A549 (cell line): ENCODE measurements at regions not wholly inside any gene's neighbourhood (a gene's known extent, or its start where the extent isn't known, plus 50 kb on each side); places are given as distances from the start of the nearest gene placed in this dataset.

Experiments used
- ATAC-seq, 2 experiments: fragments of 200-7000 bp in 1 of 2; fragments of >200 bp in 1 of 2; cut with Nextera tagmentation in 1 of 2; cut with Tn5 transposase in 1 of 2; 3 replicates each; pipeline versions ENCODE4 v1.8.0 to v1.9.1; 2018 to 2020; ENCODE audit warnings: mild to moderate bottlenecking in 1 of 2, moderate library complexity in 1 of 2
- CTCF ChIA-PET: fragments of 300-600 bp; sonication (Branson Sonifier 250); formaldehyde crosslinking; extraction: SDS; loops from one replicate; lab custom pipeline; 2021; ENCODE audit warnings: antibody characterized with exemption, inconsistent platforms; lab: Yijun Ruan, JAX
- POLR2A ChIA-PET: fragments of 350-600 bp; formaldehyde crosslinking; extraction: SDS; loops from one replicate; lab custom pipeline; 2021; ENCODE audit warnings: antibody characterized with exemption, inconsistent platforms; lab: Yijun Ruan, JAX
- DNase-seq, 2 experiments: peaks; one replicate each; pipeline versions ENCODE4 v3.0.0 to v3.0.0-alpha.2; 2011 to 2016; ENCODE audit warnings: low read depth in 1 of 2, low spot score in 1 of 2
- FAIRE-seq: peaks from 2 replicates; lab custom pipeline; 2011; peaks lifted over from hg19 to GRCh38; lab: Jason Lieb, UNC
- H3K27ac ChIP-seq, 2 experiments: fragments of >200 bp; sonication (Bioruptor Twin); formaldehyde crosslinking; 3 replicates each; pipeline ENCODE4 v1.5.1; 2016 to 2017
- H3K4me1 ChIP-seq: fragments of >200 bp; sonication (Bioruptor Twin); formaldehyde crosslinking; 3 replicates; pipeline ENCODE4 v1.6.1; 2016
- H3K4me2 ChIP-seq: fragments of >200 bp; sonication (Bioruptor Twin); formaldehyde crosslinking; 3 replicates; pipeline ENCODE4 v1.6.1; 2016
- H3K4me3 ChIP-seq: fragments of >200 bp; sonication (Bioruptor Twin); formaldehyde crosslinking; 3 replicates; pipeline ENCODE4 v1.5.1; 2016
- H3K9me3 ChIP-seq: fragments of >200 bp; sonication (Bioruptor Twin); formaldehyde crosslinking; 3 replicates; pipeline ENCODE4 v1.6.1; 2016
- BHLHE40 ChIP-seq: IDR thresholded peaks from 2 replicates; pipeline ENCODE4 v1.6.1; 2012; ENCODE audit warnings: low read depth, low read length, inconsistent platforms
- CBX2 ChIP-seq: fragments of 200-600 bp; sonication (generic); IDR thresholded peaks from 2 replicates; pipeline ENCODE4 v1.6.1; 2016; ENCODE audit warnings: low read depth, mild to moderate bottlenecking, borderline replicate concordance
- JUNB ChIP-seq: fragments of >200 bp; sonication (Bioruptor Twin); formaldehyde crosslinking; IDR thresholded peaks from 2 replicates; pipeline ENCODE4 v1.6.1; 2016
- NPAS2 ChIP-seq: fragments of 250-450 bp; sonication (Bioruptor Pico); IDR thresholded peaks from 2 replicates; pipeline ENCODE4 v1.8.0; 2022; ENCODE audit warnings: mild to moderate bottlenecking, moderate library complexity, borderline replicate concordance
- PHF8 ChIP-seq: fragments of 200-600 bp; sonication (generic); IDR thresholded peaks from 2 replicates; pipeline ENCODE4 v1.6.1; 2016; ENCODE audit warnings: low read depth, mild to moderate bottlenecking, antibody characterized with exemption, moderate library complexity, borderline replicate concordance
- POLR2A ChIP-seq: IDR thresholded peaks from 2 replicates; pipeline ENCODE4 v1.6.1; 2012; ENCODE audit warnings: mild to moderate bottlenecking, low read length
- RAD21 ChIP-seq, 2 experiments: fragments of >200 bp in 1 of 2; sonication (Bioruptor Twin) in 1 of 2; formaldehyde crosslinking in 1 of 2; IDR thresholded peaks in 1 of 2; conservative IDR thresholded peaks in 1 of 2; 2 replicates in 1 of 2; 3 replicates in 1 of 2; pipeline ENCODE4 v1.6.1; 2012 to 2018; ENCODE audit warnings: inconsistent platforms in 1 of 2
- RARB ChIP-seq: fragments of 250-450 bp; sonication (Bioruptor Pico); IDR thresholded peaks from 2 replicates; pipeline ENCODE4 v1.8.0; 2021; ENCODE audit warnings: mild to moderate bottlenecking, moderate library complexity
- RCOR1 ChIP-seq: fragments of 150-350 bp; IDR thresholded peaks from 2 replicates; pipeline ENCODE4 v1.6.1; 2014; ENCODE audit warnings: antibody characterized with exemption, low read length, low read depth
- SMC3 ChIP-seq: fragments of >200 bp; sonication (Bioruptor Twin); formaldehyde crosslinking; IDR thresholded peaks from 3 replicates; pipeline ENCODE4 v1.6.1; 2018; ENCODE audit warnings: inconsistent platforms
- SREBF2 ChIP-seq: fragments of 450-650 bp; IDR thresholded peaks from 2 replicates; pipeline ENCODE4 v1.6.1; 2014; ENCODE audit warnings: mild to moderate bottlenecking, moderate library complexity
- TP53 ChIP-seq: fragments of 250-450 bp; sonication (Bioruptor Pico); IDR thresholded peaks from 2 replicates; pipeline ENCODE4 v1.5.0; 2021; ENCODE audit warnings: mild to moderate bottlenecking, moderate library complexity
- ZNF302 ChIP-seq: fragments of 250-450 bp; sonication (Bioruptor Pico); IDR thresholded peaks from 2 replicates; pipeline ENCODE4 v1.9.0; 2021; ENCODE audit warnings: inconsistent platforms, mild to moderate bottlenecking, moderate library complexity
- ZSCAN20 ChIP-seq: fragments of 250-450 bp; sonication (Bioruptor Pico); IDR thresholded peaks from 2 replicates; pipeline ENCODE4 v1.8.0; 2022; ENCODE audit warnings: mild to moderate bottlenecking, moderate library complexity
- WGBS: methylation state at CpG from one replicate; pipeline ENCODE4 v1.1.6; 2017; ENCODE audit errors: missing lambda C conversion rate; 5-methylcytosine and 5-hydroxymethylcytosine counted together
- TF ChIP-seq, protein P1 (sequence below): fragments of 450-650 bp; IDR thresholded peaks from 2 replicates; pipeline ENCODE4 v1.6.1; 2014; ENCODE audit warnings: antibody characterized with exemption
- TF ChIP-seq, protein P2 (sequence below): IDR thresholded peaks from 2 replicates; pipeline ENCODE4 v1.6.1; 2012
- TF ChIP-seq, protein P3 (sequence below): IDR thresholded peaks from 2 replicates; pipeline ENCODE4 v1.6.1; 2012
- TF ChIP-seq, protein P4 (sequence below): fragments of 150-350 bp; IDR thresholded peaks from 2 replicates; pipeline ENCODE4 v1.6.1; 2014; ENCODE audit warnings: low read depth, mild to moderate bottlenecking, low read length
- TF ChIP-seq, protein P5 (sequence below): fragments of 200-600 bp; sonication (generic); IDR thresholded peaks from 2 replicates; pipeline ENCODE4 v1.6.1; 2016; ENCODE audit warnings: antibody characterized with exemption, mild to moderate bottlenecking, moderate library complexity
- TF ChIP-seq, protein P6 (sequence below): fragments of 250-450 bp; sonication (Bioruptor Pico); IDR thresholded peaks from 2 replicates; pipeline ENCODE4 v1.5.0; 2020; ENCODE audit warnings: low read depth, mild to moderate bottlenecking, moderate library complexity

DNA sequence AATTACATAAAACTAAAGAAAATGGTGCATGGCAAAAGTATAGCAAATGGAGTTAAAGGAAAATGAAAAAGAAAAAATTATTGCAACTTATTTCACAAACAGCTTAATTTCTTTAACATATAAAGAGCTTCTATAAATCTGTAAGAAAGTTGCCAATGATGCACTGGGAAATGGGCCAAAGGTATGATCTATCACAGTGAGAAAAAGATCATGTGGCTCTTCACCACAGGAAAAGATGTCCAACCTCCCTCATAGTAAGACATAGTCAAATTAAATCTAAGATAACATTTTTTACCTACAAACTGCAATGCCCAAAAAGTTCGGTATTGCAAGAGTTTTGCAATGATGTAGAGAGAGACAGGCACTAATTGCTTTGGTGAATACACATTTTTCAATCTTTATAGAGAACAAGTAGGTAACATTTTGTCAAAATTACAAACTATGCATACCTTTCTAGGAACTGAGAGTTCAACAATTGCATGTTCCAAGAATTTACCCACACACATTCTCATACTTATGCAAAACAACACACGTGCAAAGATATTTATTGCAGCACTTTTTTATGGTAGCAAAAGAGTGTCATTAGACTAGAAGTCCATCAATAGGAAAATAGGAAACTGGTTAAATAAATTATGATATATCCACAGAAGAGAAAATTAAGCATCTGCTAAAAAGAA lies 372.6 kb downstream of the QKI start:
- POLR2A ChIA-PET = no interaction called here
- CTCF ChIA-PET = interaction anchor here (0.7 kb wide), 1 partner anchor 10 kb away, joined by 3 read pairs; no protein-coding TSS in a partner anchor
- H3K4me3 ChIP-seq = no peak overlapping the region
- no peak for FAIRE-seq
- no peaks in the 10 kb centered on the region for H3K9me3 ChIP-seq
- no peaks in the 10 kb centered on the region for H3K4me1 ChIP-seq
- H3K4me2 ChIP-seq = no peak overlapping the region
- no peak overlapping the region for H3K27ac ChIP-seq
- 2% methylated on average over 2 of the region's 2 CpGs for WGBS
- TF ChIP-seq RARB (CRISPR knock-in tag) = no peak
- TF ChIP-seq SMC3 = no peak
- TF ChIP-seq CBX2 = no peak
- no peak for TF ChIP-seq JUNB
- TF ChIP-seq RAD21 (conservative IDR thresholded peaks at IDR 0.05 in 1 of 2, IDR thresholded peaks at IDR 0.05 in 1 of 2) = no peak
- no peak for TF ChIP-seq ZSCAN20 (CRISPR knock-in tag)
- TF ChIP-seq PHF8 = no peak
- TF ChIP-seq ZNF302 (CRISPR knock-in tag) = no peak
- TF ChIP-seq, protein P1, sequence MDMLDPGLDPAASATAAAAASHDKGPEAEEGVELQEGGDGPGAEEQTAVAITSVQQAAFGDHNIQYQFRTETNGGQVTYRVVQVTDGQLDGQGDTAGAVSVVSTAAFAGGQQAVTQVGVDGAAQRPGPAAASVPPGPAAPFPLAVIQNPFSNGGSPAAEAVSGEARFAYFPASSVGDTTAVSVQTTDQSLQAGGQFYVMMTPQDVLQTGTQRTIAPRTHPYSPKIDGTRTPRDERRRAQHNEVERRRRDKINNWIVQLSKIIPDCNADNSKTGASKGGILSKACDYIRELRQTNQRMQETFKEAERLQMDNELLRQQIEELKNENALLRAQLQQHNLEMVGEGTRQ = no peak
- TF ChIP-seq, protein P2, sequence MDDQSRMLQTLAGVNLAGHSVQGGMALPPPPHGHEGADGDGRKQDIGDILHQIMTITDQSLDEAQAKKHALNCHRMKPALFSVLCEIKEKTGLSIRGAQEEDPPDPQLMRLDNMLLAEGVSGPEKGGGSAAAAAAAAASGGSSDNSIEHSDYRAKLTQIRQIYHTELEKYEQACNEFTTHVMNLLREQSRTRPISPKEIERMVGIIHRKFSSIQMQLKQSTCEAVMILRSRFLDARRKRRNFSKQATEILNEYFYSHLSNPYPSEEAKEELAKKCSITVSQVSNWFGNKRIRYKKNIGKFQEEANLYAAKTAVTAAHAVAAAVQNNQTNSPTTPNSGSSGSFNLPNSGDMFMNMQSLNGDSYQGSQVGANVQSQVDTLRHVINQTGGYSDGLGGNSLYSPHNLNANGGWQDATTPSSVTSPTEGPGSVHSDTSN = no peak
- no peak for TF ChIP-seq RCOR1
- TF ChIP-seq, protein P3, sequence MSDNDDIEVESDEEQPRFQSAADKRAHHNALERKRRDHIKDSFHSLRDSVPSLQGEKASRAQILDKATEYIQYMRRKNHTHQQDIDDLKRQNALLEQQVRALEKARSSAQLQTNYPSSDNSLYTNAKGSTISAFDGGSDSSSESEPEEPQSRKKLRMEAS = no peak
- TF ChIP-seq TP53 (CRISPR knock-in tag) = no peak
- TF ChIP-seq, protein P4, sequence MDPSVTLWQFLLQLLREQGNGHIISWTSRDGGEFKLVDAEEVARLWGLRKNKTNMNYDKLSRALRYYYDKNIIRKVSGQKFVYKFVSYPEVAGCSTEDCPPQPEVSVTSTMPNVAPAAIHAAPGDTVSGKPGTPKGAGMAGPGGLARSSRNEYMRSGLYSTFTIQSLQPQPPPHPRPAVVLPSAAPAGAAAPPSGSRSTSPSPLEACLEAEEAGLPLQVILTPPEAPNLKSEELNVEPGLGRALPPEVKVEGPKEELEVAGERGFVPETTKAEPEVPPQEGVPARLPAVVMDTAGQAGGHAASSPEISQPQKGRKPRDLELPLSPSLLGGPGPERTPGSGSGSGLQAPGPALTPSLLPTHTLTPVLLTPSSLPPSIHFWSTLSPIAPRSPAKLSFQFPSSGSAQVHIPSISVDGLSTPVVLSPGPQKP = no peak
- TF ChIP-seq BHLHE40 = no peak
- TF ChIP-seq, protein P5, sequence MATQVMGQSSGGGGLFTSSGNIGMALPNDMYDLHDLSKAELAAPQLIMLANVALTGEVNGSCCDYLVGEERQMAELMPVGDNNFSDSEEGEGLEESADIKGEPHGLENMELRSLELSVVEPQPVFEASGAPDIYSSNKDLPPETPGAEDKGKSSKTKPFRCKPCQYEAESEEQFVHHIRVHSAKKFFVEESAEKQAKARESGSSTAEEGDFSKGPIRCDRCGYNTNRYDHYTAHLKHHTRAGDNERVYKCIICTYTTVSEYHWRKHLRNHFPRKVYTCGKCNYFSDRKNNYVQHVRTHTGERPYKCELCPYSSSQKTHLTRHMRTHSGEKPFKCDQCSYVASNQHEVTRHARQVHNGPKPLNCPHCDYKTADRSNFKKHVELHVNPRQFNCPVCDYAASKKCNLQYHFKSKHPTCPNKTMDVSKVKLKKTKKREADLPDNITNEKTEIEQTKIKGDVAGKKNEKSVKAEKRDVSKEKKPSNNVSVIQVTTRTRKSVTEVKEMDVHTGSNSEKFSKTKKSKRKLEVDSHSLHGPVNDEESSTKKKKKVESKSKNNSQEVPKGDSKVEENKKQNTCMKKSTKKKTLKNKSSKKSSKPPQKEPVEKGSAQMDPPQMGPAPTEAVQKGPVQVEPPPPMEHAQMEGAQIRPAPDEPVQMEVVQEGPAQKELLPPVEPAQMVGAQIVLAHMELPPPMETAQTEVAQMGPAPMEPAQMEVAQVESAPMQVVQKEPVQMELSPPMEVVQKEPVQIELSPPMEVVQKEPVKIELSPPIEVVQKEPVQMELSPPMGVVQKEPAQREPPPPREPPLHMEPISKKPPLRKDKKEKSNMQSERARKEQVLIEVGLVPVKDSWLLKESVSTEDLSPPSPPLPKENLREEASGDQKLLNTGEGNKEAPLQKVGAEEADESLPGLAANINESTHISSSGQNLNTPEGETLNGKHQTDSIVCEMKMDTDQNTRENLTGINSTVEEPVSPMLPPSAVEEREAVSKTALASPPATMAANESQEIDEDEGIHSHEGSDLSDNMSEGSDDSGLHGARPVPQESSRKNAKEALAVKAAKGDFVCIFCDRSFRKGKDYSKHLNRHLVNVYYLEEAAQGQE = no peak
- no peak for TF ChIP-seq POLR2A
- TF ChIP-seq, protein P6, sequence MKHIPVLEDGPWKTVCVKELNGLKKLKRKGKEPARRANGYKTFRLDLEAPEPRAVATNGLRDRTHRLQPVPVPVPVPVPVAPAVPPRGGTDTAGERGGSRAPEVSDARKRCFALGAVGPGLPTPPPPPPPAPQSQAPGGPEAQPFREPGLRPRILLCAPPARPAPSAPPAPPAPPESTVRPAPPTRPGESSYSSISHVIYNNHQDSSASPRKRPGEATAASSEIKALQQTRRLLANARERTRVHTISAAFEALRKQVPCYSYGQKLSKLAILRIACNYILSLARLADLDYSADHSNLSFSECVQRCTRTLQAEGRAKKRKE = no peak
- no peak for DNase-seq
- no peak for ATAC-seq

DNA sequence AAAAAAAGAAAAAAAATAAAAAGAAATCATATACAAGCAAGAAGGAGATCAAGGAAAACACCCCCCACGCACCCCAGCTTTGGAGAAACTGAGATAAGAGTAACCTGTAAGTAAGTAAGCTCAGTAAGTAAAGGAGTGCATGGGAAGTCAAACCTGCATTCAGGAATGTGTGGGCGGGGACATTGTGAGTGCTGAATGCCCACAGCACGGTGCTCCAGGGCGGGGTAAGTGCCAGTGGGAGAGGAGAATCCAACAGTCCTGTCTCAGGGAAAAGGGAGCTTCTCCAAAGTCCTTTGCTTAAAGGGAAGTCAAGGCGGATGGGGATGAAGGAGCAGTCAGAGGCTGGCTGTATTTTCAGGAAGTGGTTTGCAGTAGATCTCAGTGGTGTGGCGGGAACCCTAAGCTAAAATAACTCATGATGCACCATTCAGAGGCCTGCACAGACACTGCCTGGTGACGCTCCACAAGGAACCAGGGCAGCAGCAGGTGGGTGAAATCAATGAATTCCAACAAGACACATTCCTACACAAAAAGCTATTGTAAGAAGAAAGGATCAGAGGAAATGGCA lies 368.0 kb downstream of the QKI start:
- no peak overlapping the region for H3K4me3 ChIP-seq
- WGBS = 50% methylated on average over 7 of the region's 7 CpGs
- DNase-seq (no peak), ATAC-seq (no peak), FAIRE-seq (no peak)
- no peak for TF ChIP-seq CBX2
- TF ChIP-seq BHLHE40 = no peak
- TF ChIP-seq, protein P6 = no peak
- TF ChIP-seq NPAS2 = no peak
- no peak for TF ChIP-seq SREBF2
- TF ChIP-seq PHF8 = no peak
- CTCF ChIA-PET = no interaction called here
- no peaks in the 10 kb centered on the region for H3K9me3 ChIP-seq
- POLR2A ChIA-PET = no interaction called here
- H3K27ac ChIP-seq = no peak overlapping the region
- H3K4me1 ChIP-seq = no peaks in the 10 kb centered on the region
- no peak overlapping the region for H3K4me2 ChIP-seq
